PC-3 (cell line): ENCODE measurements at regions not wholly inside any gene's neighbourhood (a gene's known extent, or its start where the extent isn't known, plus 50 kb on each side); places are given as distances from the start of the nearest gene placed in this dataset.

ENCODE experiments used
- ATAC-seq: fragments of 200-7000 bp; cut with Tn5 transposase; 2 replicates; pipeline ENCODE4 v1.9.1; 2020; ENCODE audit warnings: mild to moderate bottlenecking, moderate library complexity
- BruUV-seq: library from RNA; stranded (reverse); fragments of 400-500 nt; replicated peaks from 2 replicates; lab custom pipeline; 2021; lab: Mats Ljungman, UMichigan
- CTCF ChIA-PET: fragments of 300-600 bp; sonication (Branson Sonifier 250); formaldehyde crosslinking; loops from one replicate; lab custom pipeline; 2022; ENCODE audit warnings: antibody characterized with exemption; lab: Charles Lee
- POLR2A ChIA-PET: fragments of 300-600 bp; sonication (Branson Sonifier 250); formaldehyde crosslinking; loops from one replicate; lab custom pipeline; 2022; ENCODE audit warnings: antibody characterized with exemption; ENCODE audit not compliant: unreplicated experiment; lab: Charles Lee
- DNase-seq: peaks from one replicate; pipeline ENCODE4 v3.0.0-alpha.2; 2015
- H2AFZ ChIP-seq: fragments of 300-600 bp; sonication (generic); 2 replicates; pipeline ENCODE4 v1.6.0; 2016; ENCODE audit warnings: antibody characterized with exemption, low read length
- H3F3A ChIP-seq: fragments of 300-600 bp; sonication (generic); one replicate; pipeline ENCODE4 v1.6.0; 2017; ENCODE audit warnings: antibody characterized with exemption, low read length, control low read depth, mild to moderate bottlenecking; ENCODE audit not compliant: unreplicated experiment
- H3K27ac ChIP-seq: fragments of 300-600 bp; sonication (generic); 2 replicates; pipeline ENCODE4 v1.5.1; 2016; ENCODE audit warnings: mild to moderate bottlenecking, low read length
- H3K27me3 ChIP-seq: fragments of 300-600 bp; sonication (generic); 2 replicates; pipeline ENCODE4 v1.6.1; 2016; ENCODE audit warnings: low read length, mixed read lengths
- H3K36me3 ChIP-seq: fragments of 300-600 bp; sonication (generic); 2 replicates; pipeline ENCODE4 v1.6.1; 2016; ENCODE audit warnings: low read depth, mixed run types, low read length, mixed read lengths
- H3K4me1 ChIP-seq: fragments of 300-600 bp; sonication (generic); 2 replicates; pipeline ENCODE4 v1.5.1; 2016; ENCODE audit warnings: low read length; ENCODE audit not compliant: insufficient read depth
- H3K4me2 ChIP-seq: fragments of 300-600 bp; sonication (generic); 2 replicates; pipeline ENCODE4 v1.6.0; 2016; ENCODE audit warnings: low read length
- H3K4me3 ChIP-seq: fragments of 300-600 bp; sonication (generic); 2 replicates; pipeline ENCODE4 v1.5.1; 2016; ENCODE audit warnings: mild to moderate bottlenecking, low read length, mixed read lengths
- H3K79me2 ChIP-seq: fragments of 300-600 bp; sonication (generic); 2 replicates; pipeline ENCODE4 v1.6.1; 2017; ENCODE audit warnings: low read length, mixed read lengths
- H3K9ac ChIP-seq: fragments of 300-600 bp; sonication (generic); 2 replicates; pipeline ENCODE4 v1.6.0; 2016; ENCODE audit warnings: mild to moderate bottlenecking, low read length
- H3K9me2 ChIP-seq: fragments of 300-600 bp; sonication (generic); replicated peaks from 2 replicates; pipeline ENCODE4 v1.6.1; 2016; ENCODE audit warnings: mixed run types, low read length, mixed read lengths
- H3K9me3 ChIP-seq: fragments of 300-600 bp; sonication (generic); 2 replicates; pipeline ENCODE4 v1.6.1; 2016; ENCODE audit warnings: low read length, mixed read lengths
- H4K20me1 ChIP-seq: fragments of 300-600 bp; sonication (generic); 2 replicates; pipeline ENCODE4 v1.6.1; 2016; ENCODE audit warnings: low read length, mixed read lengths
- CTCF ChIP-seq: fragments of 300-600 bp; sonication (generic); conservative IDR thresholded peaks from 2 replicates; pipeline ENCODE4 v1.5.1; 2017; ENCODE audit warnings: antibody characterized with exemption, low read depth, mild to moderate bottlenecking, low read length
- EZH2 ChIP-seq: fragments of 300-600 bp; sonication (generic); IDR thresholded peaks from one replicate; pipeline ENCODE4 v1.6.1; 2017; ENCODE audit warnings: antibody characterized with exemption, mild to moderate bottlenecking, low read length; ENCODE audit not compliant: unreplicated experiment
- EZH2phosphoT487 ChIP-seq: fragments of 300-600 bp; sonication (generic); IDR thresholded peaks from 2 replicates; pipeline ENCODE4 v1.6.1; 2018; ENCODE audit warnings: mild to moderate bottlenecking, antibody characterized with exemption, low read length, borderline replicate concordance
- intact Hi-C: fragments of 100-400 bp; cut with micrococcal nuclease; formaldehyde crosslinking; loops from 2 replicates; pipeline ENCODE4 v1.9.0; 2023

- no peaks in the 10 kb centered on the region for H3K27me3 ChIP-seq
- H3K9me2 ChIP-seq = no peaks in the 10 kb centered on the region
- no peaks in the 10 kb centered on the region for H3F3A ChIP-seq
- TF ChIP-seq CTCF = peak; percentile 49
- TF ChIP-seq EZH2 = no peak
- no peak for TF ChIP-seq EZH2phosphoT487
- BruUV-seq = no TSS peak
- peak; percentile 43 for DNase-seq
- H3K9ac ChIP-seq = no peak overlapping the region
- no peaks in the 10 kb centered on the region for H3K79me2 ChIP-seq
- H3K27ac ChIP-seq = no peak overlapping the region
- no peaks in the 10 kb centered on the region for H4K20me1 ChIP-seq
- no peaks in the 10 kb centered on the region for H3K9me3 ChIP-seq
- H3K4me3 ChIP-seq = no peak overlapping the region
- ChIA-PET POLR2A (no interaction called here), CTCF (no interaction called here)
- no peak overlapping the region for H3K4me2 ChIP-seq
- intact Hi-C loops = no loop called here
- ATAC-seq = peak; percentile 68
- H3K4me1 ChIP-seq = peaks cover 5% of the 10 kb centered on the region; the same call in 1 of the 2 replicates
- H2AFZ ChIP-seq = no peak overlapping the region
- H3K36me3 ChIP-seq = no peaks in the 10 kb centered on the region
Measured at GRCh38 chr2:62423235-62423634, 82.8 kb downstream of the TMEM17 start.

GRCh38 chr2:62415518-62415917 is 90.5 kb downstream of the TMEM17 start:
- ChIA-PET POLR2A (no interaction called here), CTCF (no interaction called here)
- Histone ChIP-seq H3K27ac (no peak overlapping the region), H3K9me3 (no peaks in the 10 kb centered on the region), H3K4me3 (no peak overlapping the region), H3K79me2 (no peaks in the 10 kb centered on the region), H2AFZ (no peak overlapping the region), H4K20me1 (no peaks in the 10 kb centered on the region), H3K4me1 (peaks cover 5% of the 10 kb centered on the region), H3K36me3 (no peaks in the 10 kb centered on the region), H3F3A (no peaks in the 10 kb centered on the region), H3K9ac (no peak overlapping the region), H3K9me2 (no peaks in the 10 kb centered on the region), H3K27me3 (no peaks in the 10 kb centered on the region), H3K4me2 (no peak overlapping the region)
- intact Hi-C loops = no loop called here
- ATAC-seq (no peak), DNase-seq (no peak)
- BruUV-seq = no TSS peak
- TF ChIP-seq EZH2 (no peak), EZH2phosphoT487 (no peak), CTCF (no peak)

GRCh38 chr2:62415019-62415431 is 91.0 kb downstream of the TMEM17 start:
- H2AFZ ChIP-seq = no peak overlapping the region
- no peak for ATAC-seq
- intact Hi-C loops = no loop called here

More at GRCh38 chr2:62415019-62415431, 91.0 kb downstream of the TMEM17 start:
- Histone ChIP-seq H4K20me1 (no peaks in the 10 kb centered on the region), H3K9me2 (no peaks in the 10 kb centered on the region), H3K27me3 (no peaks in the 10 kb centered on the region), H3K36me3 (no peaks in the 10 kb centered on the region), H3K79me2 (no peaks in the 10 kb centered on the region), H3K9me3 (no peaks in the 10 kb centered on the region), H3K4me3 (no peak overlapping the region), H3K9ac (no peak overlapping the region), H3K4me2 (no peak overlapping the region), H3K4me1 (peaks cover 5% of the 10 kb centered on the region), H3F3A (no peaks in the 10 kb centered on the region), H3K27ac (no peak overlapping the region)
- DNase-seq = no peak
- BruUV-seq = no TSS peak
- ChIA-PET CTCF (no interaction called here), POLR2A (no interaction called here)
- TF ChIP-seq EZH2phosphoT487 = no peak
- TF ChIP-seq CTCF = no peak
- TF ChIP-seq EZH2 = no peak
